ENCODE measurements at regions not wholly inside any gene's neighbourhood (a gene's known extent, or its start where the extent isn't known, plus 50 kb on each side); places are given as distances from the start of the nearest gene placed in this dataset.
A peak's percentile ranks its signal among the peaks of the same experiment; 100 is the strongest.

DNA sequence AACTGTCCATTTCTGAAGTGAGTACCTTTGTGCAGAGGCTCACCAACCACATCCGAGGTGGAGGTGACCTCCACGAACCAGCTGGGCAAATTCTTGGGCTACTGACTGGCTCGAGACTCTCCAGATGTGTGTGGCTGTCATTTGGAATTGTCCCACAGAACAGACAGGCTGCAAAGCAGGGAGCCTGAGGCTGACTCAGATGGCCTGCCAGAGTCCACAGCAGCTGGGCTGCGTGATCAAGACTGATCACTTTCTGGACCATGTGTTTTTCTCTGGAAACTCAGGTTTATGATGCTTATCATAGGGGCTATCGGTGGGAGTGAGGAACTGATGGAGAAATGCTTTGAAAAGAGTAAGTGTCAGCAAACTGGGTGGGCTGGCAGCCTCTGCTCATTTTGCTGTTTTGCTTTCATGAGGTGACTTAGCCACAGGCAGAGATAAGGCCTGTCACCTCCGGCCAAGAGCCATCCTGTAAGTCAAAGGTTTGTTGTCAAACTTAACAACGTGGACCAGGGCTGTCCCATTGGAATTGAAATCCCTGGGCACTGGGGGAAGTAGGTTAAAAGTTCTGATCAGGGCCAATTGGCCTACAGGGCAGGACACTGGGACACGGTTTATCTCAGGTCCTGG lies 120.4 kb downstream of the LIPG start:
- Mint-ChIP-seq H3K9me3 (no peaks in the 10 kb centered on the region; a peak in 1 of 5 replicates), H3K4me1 (no peaks in the 10 kb centered on the region), H3K36me3 (ENCODE audit: insufficient read depth in 1 of 3, low read depth in 3 of 3) (0 out of 7 replicates have a peak, but pooled peaks cover 0 to 2% (median 0%) of the 10 kb centered on the region in 3 experiments), H3K27me3 (ENCODE audit: low read depth) (no peaks in the 10 kb centered on the region; the same call in 1 of the 2 replicates), H3K4me3 (no peak overlapping the region), H3K27ac (0 out of 7 replicates have a peak overlapping the region, but pooled peaks of 1 of the 3 experiments have one; percentile 13)
- no peak for DNase-seq
- H2BK5ac ChIP-seq (ENCODE audit: insufficient read length, low read length) = no peak overlapping the region
- no peak overlapping the region for H3K56ac ChIP-seq (ENCODE audit: insufficient read length, low read depth, low read length)
- H3K23ac ChIP-seq (ENCODE audit: insufficient read length, low read depth, low read length) = no peak overlapping the region
- no peak overlapping the region for H2BK120ac ChIP-seq (ENCODE audit: low read depth, low read length, poor library complexity, severe bottlenecking)
- H4K5ac ChIP-seq (ENCODE audit: insufficient read length, low read depth, low read length) = no peak overlapping the region
- no peak overlapping the region for H2BK12ac ChIP-seq (ENCODE audit: insufficient read length, low read depth, low read length)
- H3K27me3 ChIP-seq (ENCODE audit: insufficient read depth, low read length) = no peaks in the 10 kb centered on the region
- no peak overlapping the region for H3T11ph ChIP-seq (ENCODE audit: low read length)
- no peak overlapping the region for H2BK20ac ChIP-seq (ENCODE audit: low read depth, low read length, poor library complexity, severe bottlenecking)
- H2AFZ ChIP-seq (ENCODE audit: low read length) = no peak overlapping the region
- no peak overlapping the region for H2BK15ac ChIP-seq (ENCODE audit: low read depth, low read length)
- no peak overlapping the region for H3K18ac ChIP-seq (ENCODE audit: insufficient read length, low read depth, low read length)
- no peaks in the 10 kb centered on the region for H3K9me3 ChIP-seq (ENCODE audit: control insufficient read depth, low read depth, low read length)
- no peaks in the 10 kb centered on the region for H4K20me1 ChIP-seq (ENCODE audit: control insufficient read depth, insufficient read depth, insufficient read length)
- H3K23me2 ChIP-seq (ENCODE audit: insufficient read length, low read depth, low read length, poor library complexity, severe bottlenecking) = no peaks in the 10 kb centered on the region
- H3K79me1 ChIP-seq (ENCODE audit: insufficient read depth, low read depth, low read length, poor library complexity, severe bottlenecking) = no peaks in the 10 kb centered on the region
- no peak overlapping the region for H4K91ac ChIP-seq (ENCODE audit: insufficient read length, low read depth, low read length)
- H3K27ac ChIP-seq (ENCODE audit: insufficient read length, low read depth, low read length) = no peak overlapping the region
- TF ChIP-seq, protein P1, sequence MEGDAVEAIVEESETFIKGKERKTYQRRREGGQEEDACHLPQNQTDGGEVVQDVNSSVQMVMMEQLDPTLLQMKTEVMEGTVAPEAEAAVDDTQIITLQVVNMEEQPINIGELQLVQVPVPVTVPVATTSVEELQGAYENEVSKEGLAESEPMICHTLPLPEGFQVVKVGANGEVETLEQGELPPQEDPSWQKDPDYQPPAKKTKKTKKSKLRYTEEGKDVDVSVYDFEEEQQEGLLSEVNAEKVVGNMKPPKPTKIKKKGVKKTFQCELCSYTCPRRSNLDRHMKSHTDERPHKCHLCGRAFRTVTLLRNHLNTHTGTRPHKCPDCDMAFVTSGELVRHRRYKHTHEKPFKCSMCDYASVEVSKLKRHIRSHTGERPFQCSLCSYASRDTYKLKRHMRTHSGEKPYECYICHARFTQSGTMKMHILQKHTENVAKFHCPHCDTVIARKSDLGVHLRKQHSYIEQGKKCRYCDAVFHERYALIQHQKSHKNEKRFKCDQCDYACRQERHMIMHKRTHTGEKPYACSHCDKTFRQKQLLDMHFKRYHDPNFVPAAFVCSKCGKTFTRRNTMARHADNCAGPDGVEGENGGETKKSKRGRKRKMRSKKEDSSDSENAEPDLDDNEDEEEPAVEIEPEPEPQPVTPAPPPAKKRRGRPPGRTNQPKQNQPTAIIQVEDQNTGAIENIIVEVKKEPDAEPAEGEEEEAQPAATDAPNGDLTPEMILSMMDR (conservative IDR thresholded peaks at IDR 0.05) = no peak
- H2AK5ac ChIP-seq (ENCODE audit: insufficient read length, low read length) = no peak overlapping the region
- H3K4me1 ChIP-seq (ENCODE audit: insufficient read depth, low read length) = no peaks in the 10 kb centered on the region
- H4K8ac ChIP-seq (replicated peaks; ENCODE audit: insufficient read length, low read depth, low read length) = no peak overlapping the region
- H3K4ac ChIP-seq (ENCODE audit: low read depth, low read length) = no peak overlapping the region
- no CpG with 5 or more reads among the region's 8 CpGs for WGBS (ENCODE audit: extremely low coverage, insufficient read length, low lambda C conversion rate)
- H3K79me2 ChIP-seq (ENCODE audit: insufficient read depth, low read length) = no peaks in the 10 kb centered on the region
- H3K4me2 ChIP-seq (ENCODE audit: insufficient read depth, insufficient read length, low read length) = no peak overlapping the region
- no peak overlapping the region for H3K14ac ChIP-seq (ENCODE audit: insufficient read depth, low read length)
- no peak overlapping the region for H3K9ac ChIP-seq (ENCODE audit: extremely low read depth, insufficient read length, low read length)
